HG02759 (cell line): ENCODE measurements at regions not wholly inside any gene's neighbourhood (a gene's known extent, or its start where the extent isn't known, plus 50 kb on each side); places are given as distances from the start of the nearest gene placed in this dataset.

Experiments
- ATAC-seq: cut with Tn5 transposase; IDR thresholded peaks from one replicate; pipeline ENCODE4 v1.9.1; 2021; ENCODE audit warnings: mild to moderate bottlenecking, moderate library complexity; ENCODE audit not compliant: unreplicated experiment

- ATAC-seq = no peak
Observed at GRCh38 chr4:53920883-53921282, 143.5 kb downstream of the CHIC2 start.

- ATAC-seq = no peak
Observed at GRCh38 chr4:53920116-53920515, 144.3 kb downstream of the CHIC2 start.

GRCh38 chr4:53919535-53919934 lies 144.9 kb downstream of the CHIC2 start:
- no peak for ATAC-seq

- no peak for ATAC-seq
Observed at GRCh38 chr4:53917729-53918128, 146.7 kb downstream of the CHIC2 start.

GRCh38 chr4:53916431-53916889 lies 147.9 kb downstream of the CHIC2 start:
- no peak for ATAC-seq

GRCh38 chr4:53914313-53915016 lies 149.9 kb downstream of the CHIC2 start:
- ATAC-seq = no peak

GRCh38 chr4:53913771-53914170 lies 150.6 kb downstream of the CHIC2 start:
- no peak for ATAC-seq

GRCh38 chr4:53912766-53913497 lies 151.5 kb downstream of the CHIC2 start:
- ATAC-seq = no peak

GRCh38 chr4:53908661-53909078 lies 155.7 kb downstream of the CHIC2 start:
- no peak for ATAC-seq

- no peak for ATAC-seq
Observed at GRCh38 chr4:53907772-53908171, 156.6 kb downstream of the CHIC2 start.

GRCh38 chr4:53906606-53907190 lies 157.7 kb downstream of the CHIC2 start:
- ATAC-seq = no peak

- ATAC-seq = peak; percentile 83
Observed at GRCh38 chr4:53905941-53906377, 158.4 kb downstream of the CHIC2 start.

- ATAC-seq = no peak
Observed at GRCh38 chr4:53905276-53905940, 159.0 kb downstream of the CHIC2 start.

- no peak for ATAC-seq
Observed at GRCh38 chr4:53902786-53903185, 161.6 kb downstream of the CHIC2 start.

GRCh38 chr4:53900271-53900649 lies 164.1 kb downstream of the CHIC2 start:
- ATAC-seq = no peak

- ATAC-seq = no peak
Observed at GRCh38 chr4:53899586-53900270, 164.7 kb downstream of the CHIC2 start.

- no peak for ATAC-seq
Observed at GRCh38 chr4:53895137-53895536, 169.3 kb downstream of the CHIC2 start.

GRCh38 chr4:53890461-53890860 lies 173.9 kb downstream of the CHIC2 start:
- no peak for ATAC-seq

- no peak for ATAC-seq
Observed at GRCh38 chr4:53889326-53890055, 174.9 kb downstream of the CHIC2 start.

- no peak for ATAC-seq
Observed at GRCh38 chr4:53886090-53886489, 178.3 kb downstream of the CHIC2 start.
